HG02798 (cell line): ENCODE measurements at regions not wholly inside any gene's neighbourhood (a gene's known extent, or its start where the extent isn't known, plus 50 kb on each side); places are given as distances from the start of the nearest gene placed in this dataset.

Source experiments
- ATAC-seq: cut with Tn5 transposase; IDR thresholded peaks from one replicate; pipeline ENCODE4 v1.9.1; 2021; ENCODE audit warnings: mild to moderate bottlenecking; ENCODE audit not compliant: unreplicated experiment, poor library complexity

- no peak for ATAC-seq
Observed at GRCh38 chr11:91825777-91826176, 398.8 kb upstream of the FAT3 start.

- ATAC-seq, result no peak
Observed at GRCh38 chr11:91823252-91823830, 401.3 kb upstream of the FAT3 start.

GRCh38 chr11:91822805-91823204 is 401.8 kb upstream of the FAT3 start:
- ATAC-seq, result no peak

- ATAC-seq, result no peak
Observed at GRCh38 chr11:91820709-91821108, 403.9 kb upstream of the FAT3 start.

GRCh38 chr11:91819777-91820176 is 404.8 kb upstream of the FAT3 start:
- no peak for ATAC-seq

- ATAC-seq, result no peak
Observed at GRCh38 chr11:91819195-91819594, 405.4 kb upstream of the FAT3 start.

- no peak for ATAC-seq
Observed at GRCh38 chr11:91817996-91818395, 406.6 kb upstream of the FAT3 start.

- ATAC-seq, result no peak
Observed at GRCh38 chr11:91813263-91813662, 411.4 kb upstream of the FAT3 start.

- no peak for ATAC-seq
Observed at GRCh38 chr11:91810871-91811270, 413.7 kb upstream of the FAT3 start.

- no peak for ATAC-seq
Observed at GRCh38 chr11:91805293-91805692, 419.3 kb upstream of the FAT3 start.

- no peak for ATAC-seq
Observed at GRCh38 chr11:91804042-91804441, 420.6 kb upstream of the FAT3 start.

GRCh38 chr11:91802475-91802874 is 422.1 kb upstream of the FAT3 start:
- ATAC-seq, result no peak

GRCh38 chr11:91800208-91800914 is 424.3 kb upstream of the FAT3 start:
- ATAC-seq, result no peak

GRCh38 chr11:91798240-91798639 is 426.4 kb upstream of the FAT3 start:
- ATAC-seq, result no peak

GRCh38 chr11:91796999-91797398 is 427.6 kb upstream of the FAT3 start:
- no peak for ATAC-seq

GRCh38 chr11:91795139-91795887 is 429.3 kb upstream of the FAT3 start:
- no peak for ATAC-seq

- no peak for ATAC-seq
Observed at GRCh38 chr11:91794146-91794545, 430.5 kb upstream of the FAT3 start.

- ATAC-seq, result no peak
Observed at GRCh38 chr11:91792779-91793262, 431.8 kb upstream of the FAT3 start.

GRCh38 chr11:91791171-91791468 is 433.5 kb upstream of the FAT3 start:
- ATAC-seq, result no peak

GRCh38 chr11:91790346-91791170 is 434.1 kb upstream of the FAT3 start:
- no peak for ATAC-seq

GRCh38 chr11:91788764-91789163 is 435.9 kb upstream of the FAT3 start:
- no peak for ATAC-seq
